Urinary bladder (tissue), 3 donors: ENCODE measurements at regions not wholly inside any gene's neighbourhood (a gene's known extent, or its start where the extent isn't known, plus 50 kb on each side); places are given as distances from the start of the nearest gene placed in this dataset.
"Not testable (repeated sequence)": the region's sequence is repeated elsewhere in the genome, so short reads cannot be mapped to it uniquely, and the experiment has no call there.

Experiments
- DNase-seq: peaks from one replicate; pipeline ENCODE4 v3.0.0-alpha.2; 2015; ENCODE audit errors: extremely low spot score
- H3K27ac ChIP-seq: one replicate; pipeline ENCODE4 v1.5.1; 2013; ENCODE audit warnings: low read depth, mild to moderate bottlenecking, moderate library complexity
- H3K36me3 ChIP-seq: one replicate; pipeline ENCODE4 v1.6.1; 2013; ENCODE audit warnings: mild to moderate bottlenecking, moderate library complexity; ENCODE audit not compliant: insufficient read depth
- H3K4me1 ChIP-seq: one replicate; pipeline ENCODE4 v1.6.1; 2013; ENCODE audit warnings: mild to moderate bottlenecking, moderate library complexity; ENCODE audit not compliant: insufficient read depth
- H3K4me3 ChIP-seq: one replicate; pipeline ENCODE4 v1.5.1; 2013; ENCODE audit warnings: low read depth, low read length
- WGBS: extraction: QIAGEN DNeasy Blood & Tissue Kit; methylation state at CpG from one replicate; pipeline ENCODE4 v1.1.7; 2013; 5-methylcytosine and 5-hydroxymethylcytosine counted together
- donor health status: healthy with polysubstance abuse.
- donor health status: healthy.

- DNase-seq, H3K4me3 ChIP-seq, H3K27ac ChIP-seq, H3K36me3 ChIP-seq, H3K4me1 ChIP-seq: not testable (repeated sequence)
- 95% methylated on average over 21 of the region's 32 CpGs for WGBS
These were observed 321.8 kb upstream of the SGCG start for GRCh38 chr13:22858980-22859379.

- WGBS, result 93% methylated on average over 21 of the region's 21 CpGs
- H3K36me3 ChIP-seq, DNase-seq, H3K27ac ChIP-seq, H3K4me3 ChIP-seq, H3K4me1 ChIP-seq: not testable (repeated sequence)
These were observed 321.4 kb upstream of the SGCG start for GRCh38 chr13:22859411-22859810.

- Histone ChIP-seq H3K27ac (no peak overlapping the region), H3K4me3 (no peak overlapping the region), H3K36me3 (no peaks in the 10 kb centered on the region), H3K4me1 (no peaks in the 10 kb centered on the region)
- DNase-seq, result no peak
These were observed 318.8 kb upstream of the SGCG start for GRCh38 chr13:22861958-22862466.

GRCh38 chr13:22862478-22862877 lies 318.3 kb upstream of the SGCG start:
- Histone ChIP-seq H3K4me1 (no peaks in the 10 kb centered on the region), H3K27ac (no peak overlapping the region), H3K36me3 (no peaks in the 10 kb centered on the region), H3K4me3 (no peak overlapping the region)
- DNase-seq, result no peak

GRCh38 chr13:22866221-22866620 lies 314.6 kb upstream of the SGCG start:
- no peak overlapping the region for H3K4me3 ChIP-seq
- 97% methylated on average over 9 of the region's 9 CpGs for WGBS
- H3K27ac ChIP-seq, result no peak overlapping the region
- no peak for DNase-seq
- no peaks in the 10 kb centered on the region for H3K4me1 ChIP-seq
- no peaks in the 10 kb centered on the region for H3K36me3 ChIP-seq

- H3K4me1 ChIP-seq, result no peaks in the 10 kb centered on the region
- no peak overlapping the region for H3K27ac ChIP-seq
- DNase-seq, result no peak
- 88% methylated on average over 2 of the region's 2 CpGs for WGBS
- H3K36me3 ChIP-seq, result no peaks in the 10 kb centered on the region
- H3K4me3 ChIP-seq, result no peak overlapping the region
These were observed 309.5 kb upstream of the SGCG start for GRCh38 chr13:22871231-22871630.

- no peak for DNase-seq
- Histone ChIP-seq H3K4me1 (no peaks in the 10 kb centered on the region), H3K27ac (no peak overlapping the region), H3K4me3 (no peak overlapping the region), H3K36me3 (no peaks in the 10 kb centered on the region)
- 81% methylated on average over 1 of the region's 1 CpG for WGBS
These were observed 305.9 kb upstream of the SGCG start for GRCh38 chr13:22874839-22875238.

GRCh38 chr13:22877421-22877820 lies 303.4 kb upstream of the SGCG start:
- no peaks in the 10 kb centered on the region for H3K36me3 ChIP-seq
- no peaks in the 10 kb centered on the region for H3K4me1 ChIP-seq
- no peak overlapping the region for H3K27ac ChIP-seq
- WGBS, result 98% methylated on average over 4 of the region's 4 CpGs
- no peak overlapping the region for H3K4me3 ChIP-seq
- no peak for DNase-seq

- DNase-seq, result no peak
- H3K4me1 ChIP-seq, result no peaks in the 10 kb centered on the region
- WGBS, result 82% methylated on average over 10 of the region's 10 CpGs
- no peaks in the 10 kb centered on the region for H3K36me3 ChIP-seq
- no peak overlapping the region for H3K27ac ChIP-seq
- no peak overlapping the region for H3K4me3 ChIP-seq
These were observed 299.7 kb upstream of the SGCG start for GRCh38 chr13:22880741-22881720.

GRCh38 chr13:22881721-22882608 lies 298.8 kb upstream of the SGCG start:
- not testable (repeated sequence) for DNase-seq, H3K4me3 ChIP-seq
- WGBS, result 74% methylated on average over 9 of the region's 9 CpGs

GRCh38 chr13:22883262-22883840 lies 297.4 kb upstream of the SGCG start:
- 87% methylated on average over 7 of the region's 7 CpGs for WGBS
- no peak for DNase-seq
- no peak overlapping the region for H3K27ac ChIP-seq
- no peaks in the 10 kb centered on the region for H3K36me3 ChIP-seq
- H3K4me1 ChIP-seq, result no peaks in the 10 kb centered on the region
- H3K4me3 ChIP-seq, result no peak overlapping the region

More at GRCh38 chr13:22881721-22882608, 298.8 kb upstream of the SGCG start:
- not testable (repeated sequence) for H3K27ac ChIP-seq, H3K36me3 ChIP-seq, H3K4me1 ChIP-seq

GRCh38 chr13:22883956-22884355 lies 296.8 kb upstream of the SGCG start:
- no peaks in the 10 kb centered on the region for H3K36me3 ChIP-seq
- H3K4me1 ChIP-seq, result no peaks in the 10 kb centered on the region
- no peak overlapping the region for H3K27ac ChIP-seq
- H3K4me3 ChIP-seq, result no peak overlapping the region
- WGBS, result 84% methylated on average over 17 of the region's 17 CpGs
- no peak for DNase-seq

- 93% methylated on average over 8 of the region's 8 CpGs for WGBS
- not testable (repeated sequence) for H3K4me1 ChIP-seq, H3K27ac ChIP-seq, H3K36me3 ChIP-seq, DNase-seq, H3K4me3 ChIP-seq
These were observed 294.7 kb upstream of the SGCG start for GRCh38 chr13:22886061-22886460.
